Stimulated activated CD8-positive, alpha-beta memory T cell treated with anti-CD3 and anti-CD28 coated beads, Interleukin-2, amount 100 ng/mL, for 48 hours (primary cell): ENCODE measurements at regions not wholly inside any gene's neighbourhood (a gene's known extent, or its start where the extent isn't known, plus 50 kb on each side); places are given as distances from the start of the nearest gene placed in this dataset.

Source experiments
- DNase-seq, 2 donors: peaks; one replicate each; pipeline ENCODE4 v3.0.0-alpha.2; 2020; ENCODE audit warnings: low read depth in 2 of 2

- no peak for DNase-seq
Measured at GRCh38 chr1:30514945-30515344, 208.4 kb downstream of the MATN1 start.

DNA sequence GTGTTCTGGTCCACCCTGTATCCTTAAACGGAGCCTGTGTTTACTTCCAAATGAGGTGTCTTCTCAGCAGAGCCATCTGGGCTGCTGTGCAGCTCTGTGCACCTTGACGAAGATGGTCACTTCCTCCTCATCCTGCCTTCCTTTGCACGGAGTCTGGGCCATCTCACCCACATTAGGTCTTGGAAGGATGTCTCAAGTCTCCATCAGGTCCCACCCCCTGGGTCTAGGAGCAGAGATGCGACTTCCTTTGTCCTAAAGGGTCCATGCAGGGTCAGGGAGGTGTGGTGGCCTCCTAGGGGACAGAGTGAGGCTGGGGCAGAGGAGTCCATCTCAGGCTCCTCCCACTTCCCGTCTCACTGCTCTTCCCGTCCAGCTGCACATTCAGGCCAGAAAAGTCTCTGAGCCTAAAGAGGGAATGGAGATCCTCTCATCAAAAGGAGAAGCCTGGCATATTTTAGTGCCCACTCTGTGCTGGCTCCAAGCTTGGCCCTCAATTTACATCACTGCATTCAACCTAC, 209.2 kb downstream of the MATN1 start:
- no peak for DNase-seq

DNA sequence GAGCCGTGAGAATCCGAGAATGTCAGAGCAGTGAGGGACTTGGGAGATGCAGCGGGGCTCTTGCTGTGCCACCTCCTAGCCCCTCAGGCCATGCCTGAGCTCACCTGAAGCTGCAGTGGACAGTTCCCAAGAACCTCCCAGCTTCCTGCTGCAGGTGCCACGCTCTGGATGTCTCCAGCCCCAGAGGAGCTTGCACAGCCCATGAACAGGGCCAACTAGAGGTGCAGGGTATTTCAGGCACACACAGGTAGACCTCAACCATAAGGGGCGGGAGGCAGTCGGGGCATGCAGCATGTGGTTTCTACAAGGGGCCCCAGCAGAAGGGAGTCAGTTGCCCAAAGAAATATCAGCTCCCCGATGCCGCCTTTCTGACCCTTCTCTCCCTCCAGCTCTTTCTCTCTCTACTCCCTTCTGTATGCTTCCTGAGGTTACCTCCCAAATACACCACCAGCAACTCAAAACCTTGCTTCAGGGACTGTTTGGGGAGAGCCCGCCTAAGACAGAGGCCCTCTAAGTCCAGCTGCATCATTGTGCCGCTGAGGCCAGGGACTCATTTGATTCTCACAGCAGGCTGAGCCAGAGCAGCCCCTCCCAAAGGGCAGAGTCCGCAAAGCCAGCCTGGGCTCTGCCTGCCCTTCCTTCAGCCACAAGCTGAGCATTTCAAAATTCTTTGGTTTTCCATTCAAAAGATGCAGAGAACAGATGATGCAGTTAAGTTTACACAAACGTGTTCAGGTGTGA, 209.8 kb downstream of the MATN1 start:
- no peak for DNase-seq

DNA sequence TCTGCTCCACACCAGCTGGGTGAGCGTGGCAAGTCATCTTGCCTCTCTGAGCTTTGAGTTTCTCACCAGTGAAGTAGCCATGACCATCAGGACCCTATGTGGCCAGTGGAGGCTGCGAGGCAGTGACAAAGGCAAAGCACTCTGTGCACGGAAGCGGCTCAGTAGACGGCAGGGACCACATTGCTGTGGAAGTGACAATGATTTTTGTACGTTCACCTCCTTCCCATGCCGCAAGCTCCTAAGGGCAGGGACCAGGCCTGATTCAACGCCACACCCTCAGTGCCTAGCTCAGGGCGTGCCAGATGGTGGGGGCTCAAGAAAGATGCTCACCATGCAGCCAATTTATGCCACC, 210.5 kb downstream of the MATN1 start:
- no peak for DNase-seq

GRCh38 chr1:30511991-30512913, 211.1 kb downstream of the MATN1 start:
- DNase-seq = no peak

- DNase-seq = no peak
Measured at GRCh38 chr1:30511563-30511962, 211.8 kb downstream of the MATN1 start.

- no peak for DNase-seq
Measured at GRCh38 chr1:30511106-30511505, 212.3 kb downstream of the MATN1 start.

- no peak for DNase-seq
Measured at GRCh38 chr1:30509670-30510069, 213.7 kb downstream of the MATN1 start.

GRCh38 chr1:30508611-30509010, 214.8 kb downstream of the MATN1 start:
- DNase-seq = no peak

DNA sequence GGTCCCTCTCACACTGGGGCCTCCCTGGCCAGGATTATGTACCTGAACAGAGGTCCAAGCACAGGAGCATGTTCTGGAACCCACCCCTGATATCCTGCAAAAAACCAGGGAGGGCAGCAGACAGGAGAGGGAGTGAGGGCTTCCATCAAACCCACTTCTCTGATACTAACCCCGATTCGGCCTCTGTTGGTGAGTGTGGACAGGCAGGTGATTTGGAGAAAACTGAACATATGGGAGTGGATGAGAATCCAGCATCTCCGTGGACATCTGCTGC, 215.3 kb downstream of the MATN1 start:
- DNase-seq = no peak

GRCh38 chr1:30507401-30508174, 215.8 kb downstream of the MATN1 start:
- DNase-seq = no peak

GRCh38 chr1:30507016-30507312, 216.4 kb downstream of the MATN1 start:
- DNase-seq = no peak

DNA sequence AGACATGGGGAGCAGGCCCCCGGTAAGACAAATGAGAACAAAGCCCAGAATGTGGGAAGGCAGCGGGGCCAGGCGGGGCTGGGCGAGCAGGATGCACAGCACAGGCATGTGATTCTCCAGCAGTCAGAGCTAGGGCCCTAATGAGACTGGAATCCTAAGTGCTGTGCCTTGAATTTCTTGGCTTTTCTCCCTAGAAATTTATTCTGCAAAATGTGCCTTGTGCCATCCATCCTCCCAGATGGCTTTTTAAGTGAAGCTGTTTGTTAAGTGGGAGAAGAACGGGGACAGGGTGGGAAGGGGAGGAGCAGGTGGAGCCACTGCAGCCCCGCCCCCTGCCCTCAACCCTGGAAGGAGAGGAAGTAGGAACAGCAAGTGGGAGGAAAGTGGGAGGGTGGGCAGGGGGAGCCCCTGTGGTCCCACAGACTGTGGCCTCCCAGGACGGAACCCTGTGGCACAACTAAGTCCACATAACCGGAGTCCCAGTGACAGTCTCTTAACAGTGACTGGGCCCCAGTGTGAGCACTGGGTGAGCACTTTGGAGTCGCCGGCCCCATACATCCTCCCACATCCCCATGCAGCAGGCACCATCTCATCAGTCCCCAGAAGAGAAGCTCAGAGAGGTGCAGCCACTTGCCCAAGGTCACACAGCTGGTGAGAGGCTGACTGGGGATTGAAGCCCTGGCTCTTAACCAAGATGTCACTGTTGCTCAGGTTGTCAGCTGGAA, 216.9 kb downstream of the MATN1 start:
- DNase-seq = no peak

DNA sequence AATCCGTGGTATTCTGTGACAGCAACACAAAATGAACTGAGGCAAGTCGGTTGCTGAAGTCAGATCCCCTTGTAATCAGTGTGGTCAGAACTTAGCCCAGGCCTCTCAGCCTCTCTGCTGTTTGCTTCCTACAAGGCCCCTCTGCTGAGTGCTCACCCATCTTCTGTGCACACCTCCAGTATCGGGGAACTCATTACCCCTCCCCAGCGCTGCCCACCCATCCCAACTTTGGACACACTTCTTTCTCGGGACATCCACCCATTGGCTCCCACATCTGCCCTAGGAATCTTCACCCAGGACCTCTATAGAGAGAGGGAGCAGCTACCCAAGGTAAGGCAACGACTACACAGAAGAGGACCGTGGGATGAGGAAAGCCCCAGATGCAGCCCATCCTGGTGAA, 217.5 kb downstream of the MATN1 start:
- no peak for DNase-seq

GRCh38 chr1:30492451-30492850, 230.9 kb downstream of the MATN1 start:
- DNase-seq = no peak

GRCh38 chr1:30491831-30492230, 231.6 kb downstream of the MATN1 start:
- no peak for DNase-seq

GRCh38 chr1:30490554-30491053, 232.8 kb downstream of the MATN1 start:
- no peak for DNase-seq

DNA sequence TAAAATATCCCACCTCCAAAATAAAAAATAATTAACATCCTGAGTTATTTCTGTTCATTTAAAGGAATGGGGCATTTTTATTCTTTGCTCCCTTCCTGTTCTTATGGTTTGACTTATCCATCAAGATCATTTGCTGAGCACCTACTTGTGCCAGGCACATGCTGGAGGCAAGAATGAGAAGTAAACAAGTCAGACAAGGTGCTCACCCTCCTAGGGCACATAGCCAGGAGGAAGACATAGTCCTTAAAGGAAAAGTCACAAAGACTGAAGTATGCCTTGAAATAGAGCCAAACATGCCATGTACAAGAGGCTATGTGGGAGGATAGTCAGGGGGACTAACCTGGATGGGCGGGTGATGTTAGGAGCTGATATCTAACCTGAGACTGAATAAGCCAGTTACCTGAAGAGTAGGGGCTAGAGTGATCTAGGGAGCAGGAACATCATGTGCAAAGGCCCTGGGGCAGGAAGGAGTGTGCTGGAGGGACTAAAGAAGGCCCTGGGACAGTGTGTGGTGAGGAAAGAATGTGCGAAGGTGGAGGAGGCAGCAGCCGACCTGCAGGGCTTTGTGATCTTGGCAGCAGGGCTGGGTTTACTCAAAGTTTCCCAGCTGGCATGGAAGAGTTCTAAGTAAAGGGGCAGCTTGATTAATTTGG, 233.5 kb downstream of the MATN1 start:
- DNase-seq = no peak

DNA sequence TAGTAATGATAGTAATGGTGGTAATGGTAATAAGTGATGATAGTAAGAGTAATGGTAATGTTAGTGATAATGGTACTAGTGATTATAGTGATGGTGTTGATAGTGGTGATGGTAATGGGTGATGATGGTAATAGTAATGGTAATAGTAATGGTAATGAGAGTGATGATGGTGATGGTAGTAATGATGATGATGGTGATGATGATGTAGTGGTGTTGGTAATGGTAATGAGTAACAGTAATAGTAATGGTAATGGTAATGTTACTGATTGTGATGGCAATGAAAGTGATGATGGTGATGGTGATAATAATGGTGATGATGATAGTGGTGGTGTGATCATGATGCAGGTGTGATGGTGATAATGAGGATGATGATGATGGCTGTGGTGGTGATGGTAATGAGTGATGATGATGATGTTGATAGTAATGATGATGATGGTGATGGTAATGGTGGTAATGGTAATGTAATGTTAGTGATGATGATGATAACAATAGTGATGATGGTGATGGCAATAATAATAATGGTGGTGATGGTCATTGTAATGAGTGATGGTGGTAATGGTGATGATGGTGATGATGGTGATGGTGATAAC, 235.0 kb downstream of the MATN1 start:
- no peak for DNase-seq

DNA sequence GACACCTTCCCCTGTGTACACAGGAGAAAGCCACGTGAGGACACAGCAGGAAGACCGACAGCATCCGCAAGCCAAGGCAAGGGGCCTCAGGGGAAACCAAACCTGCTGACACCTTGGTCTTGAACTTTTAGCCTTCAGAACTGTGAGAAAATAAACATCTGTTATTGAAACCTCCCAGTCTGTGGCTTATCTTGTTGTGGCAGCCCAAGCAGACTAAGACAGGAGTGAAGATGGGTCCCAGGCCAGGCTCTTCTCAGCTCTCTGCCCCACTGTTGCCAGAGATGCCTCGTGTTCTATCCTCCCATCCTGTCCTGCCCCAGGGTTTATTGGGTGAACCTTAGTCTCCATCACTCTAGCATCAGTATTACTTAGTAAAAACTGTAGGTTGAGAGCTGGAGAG, 236.3 kb downstream of the MATN1 start:
- DNase-seq = no peak

DNA sequence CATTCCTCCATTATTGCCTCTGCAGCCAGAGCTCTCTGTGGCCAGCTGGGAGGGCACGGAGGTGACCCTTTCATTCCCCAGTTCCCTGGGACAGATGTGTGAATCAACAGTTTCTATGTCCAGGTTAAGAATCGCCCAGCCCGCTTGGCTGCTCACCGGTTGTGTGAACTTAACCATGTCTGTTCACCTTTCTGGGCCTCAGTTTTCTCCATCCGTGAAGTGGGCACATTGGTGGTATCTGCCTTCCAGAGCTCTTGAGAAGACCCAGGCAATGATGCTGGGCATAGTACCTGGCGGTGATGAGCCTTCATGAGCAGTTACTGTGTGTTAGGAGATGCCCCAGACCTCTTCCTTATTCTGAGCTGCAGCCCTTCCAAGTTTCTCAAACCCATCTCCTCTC, 238.3 kb downstream of the MATN1 start:
- DNase-seq = no peak
